Left lobe of liver (tissue), 2 donors: ENCODE measurements at regions not wholly inside any gene's neighbourhood (a gene's known extent, or its start where the extent isn't known, plus 50 kb on each side); places are given as distances from the start of the nearest gene placed in this dataset.

Experiments used
- ATAC-seq: fragments of 200-7000 bp; cut with Tn5 transposase; one replicate; pipeline ENCODE4 v1.9.1; 2020; ENCODE audit warnings: mild to moderate bottlenecking, moderate library complexity
- DNase-seq: peaks from one replicate; pipeline ENCODE4 v3.0.0-alpha.2; 2020; ENCODE audit warnings: low spot score
- donor health status: DM: no; HTN: no; CAD: no; lungs with moderate emphysema.
- donor health status: DM: no; HTN: yes; CAD: no.

DNA sequence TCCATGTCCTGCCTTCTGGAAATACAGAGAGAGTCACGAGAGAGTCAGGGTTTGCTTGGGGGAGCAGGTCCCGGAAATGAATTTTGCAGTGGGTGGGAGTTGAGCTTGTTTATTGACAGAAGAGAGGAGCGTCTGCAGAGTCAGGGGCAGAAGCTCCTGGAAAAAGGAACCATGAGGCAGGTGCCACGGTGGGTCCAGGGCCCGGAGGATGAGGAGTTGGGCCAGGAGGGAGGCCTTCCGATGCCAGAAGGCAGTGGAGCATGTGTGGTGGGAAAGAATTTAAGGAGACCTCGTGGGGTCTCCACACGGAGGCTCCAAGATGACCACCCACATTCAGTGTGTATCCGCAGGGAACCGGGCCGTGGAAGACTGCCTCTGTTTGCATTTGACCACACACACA, 461.2 kb downstream of the BRD1 start:
- ATAC-seq (no peak), DNase-seq (peak; percentile 21)

DNA sequence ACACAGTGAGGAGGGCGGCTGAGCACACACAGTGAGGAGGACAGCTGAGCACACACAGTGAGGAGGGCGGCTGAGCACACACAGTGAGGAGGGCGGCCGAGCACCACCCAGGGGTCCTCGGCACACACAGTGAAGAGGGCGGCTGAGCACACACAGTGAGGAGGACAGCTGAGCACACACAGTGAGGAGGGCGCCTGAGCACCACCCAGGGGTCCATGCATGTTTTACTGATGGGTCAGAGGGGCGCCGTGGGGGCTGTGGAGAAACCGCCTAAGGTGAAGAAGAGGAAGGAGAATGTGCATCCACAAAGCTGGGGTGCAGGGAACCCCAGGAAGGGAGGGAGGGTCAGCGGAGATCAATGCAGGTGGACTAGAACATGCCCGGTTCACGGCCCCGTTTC, 461.8 kb downstream of the BRD1 start:
- peak; percentile 33 for DNase-seq

DNA sequence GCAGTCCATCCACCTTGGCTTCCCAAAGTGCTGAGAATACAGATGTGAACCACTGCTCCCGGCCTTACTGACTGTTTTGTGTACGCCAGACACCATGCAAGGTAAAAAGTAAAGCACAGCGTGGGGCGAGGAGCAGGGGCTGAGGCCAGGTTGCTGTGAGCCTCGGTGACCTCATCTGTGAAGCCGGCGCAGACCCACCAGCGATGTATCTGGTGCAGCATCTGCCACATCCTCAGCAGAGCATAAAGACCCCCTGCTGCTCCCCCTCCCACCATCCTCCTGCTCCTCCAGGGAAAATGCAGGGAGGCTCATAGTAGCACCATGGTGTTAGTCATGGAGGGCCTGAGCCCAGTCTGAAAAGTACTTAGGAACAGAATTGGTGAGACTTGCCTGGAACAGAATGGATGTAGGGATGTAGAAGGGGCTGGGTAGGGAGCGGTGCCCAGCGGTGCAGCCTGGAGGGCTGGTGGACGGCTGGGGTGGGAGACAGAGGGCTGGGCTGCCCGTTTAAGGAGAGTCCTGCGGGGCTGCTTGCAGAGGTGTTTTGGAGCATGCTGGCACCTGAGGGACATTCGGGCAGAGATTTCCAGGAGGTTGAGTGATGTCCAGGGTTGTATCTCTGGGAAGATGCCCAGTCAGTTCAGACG, 462.4 kb downstream of the BRD1 start:
- DNase-seq = peak; percentile 19

More for the DNA sequence above, 461.8 kb downstream of the BRD1 start:
- no peak for ATAC-seq

DNA sequence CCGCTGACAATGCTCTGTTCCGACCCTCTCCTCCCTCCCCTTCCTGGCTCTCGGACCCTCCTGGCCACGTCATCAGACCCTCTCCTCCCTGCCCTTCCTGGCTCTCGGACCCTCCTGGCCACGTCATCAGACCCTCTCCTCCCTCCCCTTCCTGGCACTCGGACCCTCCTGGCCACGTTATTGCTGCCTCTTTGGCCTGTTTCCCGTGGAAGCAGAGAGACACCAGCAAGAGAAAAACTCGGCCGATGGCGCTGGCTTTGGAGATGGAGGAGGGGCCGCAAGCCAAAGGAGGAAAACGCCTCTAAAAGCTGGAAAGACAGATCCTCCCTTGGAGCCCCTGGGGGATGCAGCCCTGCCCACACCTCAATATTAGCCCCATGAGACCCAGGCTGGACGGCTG, 463.3 kb downstream of the BRD1 start:
- peak; percentile 32 for DNase-seq
- no peak for ATAC-seq

More for the DNA sequence above, 462.4 kb downstream of the BRD1 start:
- no peak for ATAC-seq

DNA sequence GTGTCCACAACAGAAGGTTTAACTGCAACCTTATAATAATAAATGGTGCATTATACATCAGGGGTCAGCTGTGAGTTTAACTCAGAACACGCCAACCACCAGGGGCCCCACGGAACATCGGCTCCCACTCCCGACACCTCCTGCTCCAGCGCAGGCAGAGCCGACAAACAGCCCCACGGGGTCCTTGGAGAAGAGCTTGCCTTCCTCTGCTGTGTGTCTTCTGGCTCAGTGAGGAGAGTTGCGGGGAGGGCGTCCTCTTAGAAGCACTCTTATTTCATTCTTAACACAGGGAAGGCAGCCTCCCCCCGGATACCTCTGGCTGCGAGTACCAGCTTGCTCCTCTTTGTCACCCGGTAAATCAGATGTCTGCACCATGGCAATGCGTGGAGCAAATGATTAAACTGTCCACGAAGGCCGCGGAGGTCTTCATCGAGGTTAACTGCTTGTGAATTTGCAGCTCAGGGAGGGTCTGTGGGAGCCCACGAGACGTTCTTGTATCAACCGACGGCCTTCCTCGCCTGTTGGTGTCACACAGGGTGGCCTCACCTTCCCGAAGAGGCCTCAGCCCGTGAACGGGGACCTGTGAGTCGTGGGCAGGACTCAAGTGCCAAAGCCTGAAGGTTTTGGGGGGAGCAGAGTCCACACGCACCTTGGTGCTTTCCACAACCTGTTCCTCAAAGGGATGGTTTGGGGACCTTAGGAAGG, 464.0 kb downstream of the BRD1 start:
- ATAC-seq (no peak), DNase-seq (peak; percentile 40)

DNA sequence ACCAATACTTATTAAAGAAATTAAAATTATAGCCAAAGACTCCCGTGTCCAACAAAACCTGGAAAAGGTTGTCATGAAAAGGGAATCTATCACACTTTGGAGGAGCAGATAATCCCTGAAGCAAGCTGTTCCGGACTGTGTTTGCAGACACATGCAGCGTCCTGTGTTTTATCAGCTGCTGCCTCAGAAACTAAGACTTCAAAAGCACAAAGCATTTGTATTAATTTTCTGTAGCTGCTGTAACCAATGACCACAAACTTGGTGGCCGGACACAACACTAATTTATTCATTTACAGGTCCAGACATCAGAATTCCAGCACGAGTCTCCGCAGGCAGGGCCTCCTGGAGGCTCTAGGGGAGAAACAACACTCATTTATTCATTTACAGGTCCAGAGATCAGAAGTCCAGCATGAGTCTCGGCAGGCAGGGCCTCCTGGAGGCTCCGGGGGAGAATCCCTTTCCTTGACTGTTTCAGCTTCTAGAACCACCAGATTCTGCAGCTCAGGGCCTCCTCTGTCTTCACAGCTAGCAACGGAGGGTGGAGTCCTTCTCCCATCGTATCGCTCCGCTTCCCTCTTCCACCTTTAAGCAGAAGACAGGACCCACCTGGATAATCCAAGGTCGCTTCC, 465.3 kb downstream of the BRD1 start:
- DNase-seq (peak; percentile 7), ATAC-seq (no peak)

DNA sequence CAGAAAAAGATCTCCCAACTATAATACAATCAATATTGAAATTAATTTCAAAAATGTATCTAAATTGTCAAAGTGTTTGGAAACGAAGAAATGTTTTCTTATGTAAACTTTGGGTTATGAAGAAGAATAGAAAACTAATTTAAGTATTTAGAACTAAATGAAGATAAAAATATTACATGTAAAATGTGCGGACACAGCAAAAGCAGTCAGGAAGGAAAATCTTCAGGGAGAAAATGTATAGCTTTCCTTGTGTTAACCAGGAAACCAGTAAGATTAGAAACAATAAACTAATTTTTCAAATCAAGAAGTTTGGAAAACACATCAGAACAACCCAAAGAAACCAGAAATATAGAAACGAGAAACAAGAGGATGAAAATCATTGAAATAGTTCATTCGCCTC, 466.5 kb downstream of the BRD1 start:
- DNase-seq (no peak), ATAC-seq (no peak)

DNA sequence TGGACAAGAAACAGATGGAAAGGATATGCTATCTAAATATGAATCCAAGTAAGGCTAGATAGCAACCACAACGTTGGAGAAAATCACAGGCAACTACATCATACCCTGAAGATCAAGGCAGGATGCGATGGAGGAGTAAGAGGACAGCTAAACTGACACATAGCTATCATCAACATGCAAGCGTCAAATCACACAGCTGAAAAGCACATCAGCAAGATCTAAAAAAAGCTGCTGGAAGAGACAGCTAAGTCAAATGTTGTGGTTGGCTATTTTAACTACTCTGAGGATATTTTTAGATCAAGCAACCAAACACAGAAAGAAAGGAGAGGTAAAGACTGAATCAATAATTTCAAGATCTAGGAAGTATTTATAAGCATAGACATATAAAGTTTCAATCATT, 466.9 kb downstream of the BRD1 start:
- ATAC-seq = no peak

DNA sequence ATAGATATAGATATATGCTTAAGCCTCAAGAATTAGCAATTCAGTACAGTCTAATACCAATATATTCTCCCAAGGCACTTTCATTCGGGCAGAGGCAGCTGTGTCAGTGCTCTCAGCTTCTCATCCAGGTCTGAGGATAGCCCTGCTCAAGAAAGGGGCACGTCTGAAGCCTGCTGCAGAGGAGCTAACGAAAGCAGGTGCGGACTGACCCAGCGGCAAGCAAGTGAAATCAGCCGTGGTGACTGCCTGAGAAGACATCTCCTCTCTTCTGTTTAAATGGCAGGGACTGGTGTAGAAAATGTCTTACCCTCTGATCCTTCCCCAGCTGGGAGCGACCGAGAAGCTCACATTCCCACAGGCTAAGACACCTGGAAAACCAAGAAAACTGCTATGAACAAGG, 468.6 kb downstream of the BRD1 start:
- peak; percentile 10 for DNase-seq
- ATAC-seq = no peak

More for the DNA sequence above, 466.9 kb downstream of the BRD1 start:
- DNase-seq = no peak

DNA sequence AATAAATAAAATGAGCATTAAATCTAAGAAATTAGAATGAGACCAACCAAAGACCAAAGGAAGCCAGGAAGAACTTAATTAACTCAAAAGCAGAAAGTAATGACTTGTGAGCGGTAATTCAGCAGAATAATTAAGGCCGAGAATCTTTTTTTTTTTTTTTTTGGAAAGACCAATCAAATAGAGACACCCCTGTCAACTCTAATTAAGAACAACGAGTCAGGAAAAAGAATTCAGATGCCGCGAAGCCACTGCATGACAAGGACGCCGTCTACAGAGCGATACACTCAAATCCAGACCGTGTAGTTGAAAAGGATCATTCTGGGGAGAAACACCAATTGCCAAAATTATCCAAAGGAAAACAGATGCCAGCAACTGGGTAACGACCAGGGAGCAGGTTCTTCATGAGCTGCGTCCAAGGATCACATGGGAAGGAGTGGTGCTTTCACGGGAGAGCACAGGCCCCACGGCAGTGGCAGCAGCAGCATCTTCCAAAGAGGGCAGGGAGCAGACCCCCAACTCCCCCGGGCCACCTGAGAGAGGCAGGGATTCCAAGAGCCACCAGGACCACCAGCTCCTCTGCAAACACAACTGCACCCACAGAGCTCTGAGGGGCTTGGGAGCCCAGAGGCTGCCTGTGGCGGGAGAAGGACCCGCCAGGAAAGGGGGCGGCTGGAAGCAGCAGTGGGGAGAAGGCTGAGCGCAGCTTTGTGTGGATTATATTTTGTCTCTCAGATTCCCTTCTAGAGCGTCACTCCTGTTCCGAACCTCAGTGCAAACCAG, 469.8 kb downstream of the BRD1 start:
- no peak for ATAC-seq
- DNase-seq = peak; percentile 21

DNA sequence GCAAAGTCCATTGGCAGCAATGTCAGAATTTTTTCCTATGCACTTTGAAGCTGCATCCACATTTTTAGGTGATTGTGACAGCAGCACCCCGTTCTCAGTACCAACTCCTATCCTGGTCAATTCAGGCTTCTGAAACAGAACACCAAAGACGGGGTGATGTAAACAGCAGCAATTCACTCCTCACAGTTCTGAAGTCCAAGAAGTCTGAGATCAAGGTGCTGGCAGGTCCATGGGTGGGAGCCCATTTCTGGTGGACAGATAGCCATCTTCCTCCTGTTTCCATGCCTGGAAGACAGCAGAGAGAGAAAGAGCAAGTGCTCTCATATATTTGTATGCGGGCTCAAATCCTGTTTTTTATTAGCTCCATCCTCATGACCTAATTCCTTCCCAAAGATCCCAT, 471.2 kb downstream of the BRD1 start:
- peak; percentile 2 for DNase-seq
- ATAC-seq = no peak

DNA sequence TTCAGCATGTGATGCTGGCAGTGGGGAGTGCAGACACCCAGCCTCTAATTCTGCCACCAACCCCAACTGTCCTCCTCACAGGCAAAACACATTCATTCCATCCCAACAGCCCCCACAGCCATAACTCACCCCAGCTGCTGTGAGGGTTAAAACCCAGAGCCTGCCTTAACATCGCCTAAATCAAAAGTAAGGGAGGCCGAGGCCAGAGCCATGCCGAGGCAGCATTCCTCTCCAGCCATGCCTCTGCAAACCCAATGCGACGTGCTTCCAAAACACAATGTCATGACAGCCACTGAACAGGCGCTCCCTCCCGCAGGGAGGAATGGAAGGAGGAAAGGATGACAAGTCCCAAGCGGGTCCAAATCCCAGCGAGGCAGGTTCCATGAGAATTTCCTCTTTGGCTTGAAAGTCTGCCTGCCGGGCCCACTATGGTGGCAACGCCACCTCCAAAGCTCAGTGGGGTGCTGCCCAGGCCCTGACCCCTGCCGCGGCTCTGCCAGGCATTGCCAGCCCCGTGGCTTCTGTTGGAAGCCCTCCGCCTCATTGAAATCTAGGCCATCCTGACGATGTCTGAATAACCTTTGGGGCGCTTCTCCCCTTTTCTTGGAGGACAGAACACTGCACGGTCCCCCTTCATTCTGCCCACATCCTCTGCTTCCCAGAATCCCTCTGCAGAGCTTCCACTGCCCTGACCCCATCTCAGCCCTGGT, 472.3 kb downstream of the BRD1 start:
- peak; percentile 29 for DNase-seq
- no peak for ATAC-seq

DNA sequence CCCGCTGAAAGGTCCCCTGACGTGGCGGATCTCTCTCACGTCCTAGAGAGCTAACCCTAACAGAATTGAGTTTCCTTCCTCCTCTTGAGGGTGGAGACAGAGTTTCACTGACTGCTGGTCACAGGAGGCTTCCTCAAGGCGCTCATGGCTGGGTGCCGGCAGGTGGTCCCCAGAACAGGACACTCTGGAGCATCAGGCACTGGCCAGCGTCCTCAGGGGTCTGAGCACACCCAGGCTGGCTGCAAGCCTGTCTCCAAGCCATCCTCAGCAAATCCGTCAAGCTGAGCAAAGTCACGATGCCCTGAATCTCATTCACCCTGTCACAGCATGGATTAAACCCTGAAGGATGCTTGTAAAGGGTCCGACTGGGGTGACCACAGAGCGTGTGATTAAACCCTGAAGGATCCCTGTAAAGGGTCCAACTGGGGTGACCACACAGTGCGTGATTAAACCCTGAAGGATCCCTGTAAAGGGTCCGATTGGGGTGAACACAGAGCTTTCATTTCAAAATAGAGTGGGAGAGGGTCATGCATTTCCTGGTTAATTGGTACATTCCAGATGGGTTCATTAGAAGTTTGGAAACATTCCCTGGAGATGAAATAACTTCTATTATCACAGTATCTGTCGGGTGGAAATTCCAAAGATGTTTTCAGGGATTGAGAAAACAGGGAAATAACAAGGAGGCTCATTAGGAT, 473.0 kb downstream of the BRD1 start:
- DNase-seq = peak; percentile 26
- ATAC-seq = no peak

DNA sequence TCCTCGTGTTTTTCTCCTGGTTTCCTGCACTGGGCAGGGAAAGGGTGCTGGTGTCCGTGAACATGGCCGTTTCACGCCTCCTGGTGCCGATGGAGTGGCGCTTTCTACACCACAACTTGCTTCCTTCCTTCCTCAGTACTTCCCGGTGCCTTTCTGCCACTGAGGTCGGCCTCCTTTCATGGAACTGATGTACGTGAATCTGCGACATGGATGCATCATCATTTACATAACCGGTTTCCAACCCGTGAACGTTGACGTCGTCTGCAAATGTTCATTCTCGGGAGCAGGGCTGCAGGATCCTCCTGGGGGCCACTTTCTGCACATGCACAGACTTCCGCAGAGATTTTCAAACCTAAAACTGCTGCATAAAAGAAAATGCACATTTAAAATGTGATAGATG, 474.4 kb downstream of the BRD1 start:
- ATAC-seq = no peak
- DNase-seq = peak; percentile 16

DNA sequence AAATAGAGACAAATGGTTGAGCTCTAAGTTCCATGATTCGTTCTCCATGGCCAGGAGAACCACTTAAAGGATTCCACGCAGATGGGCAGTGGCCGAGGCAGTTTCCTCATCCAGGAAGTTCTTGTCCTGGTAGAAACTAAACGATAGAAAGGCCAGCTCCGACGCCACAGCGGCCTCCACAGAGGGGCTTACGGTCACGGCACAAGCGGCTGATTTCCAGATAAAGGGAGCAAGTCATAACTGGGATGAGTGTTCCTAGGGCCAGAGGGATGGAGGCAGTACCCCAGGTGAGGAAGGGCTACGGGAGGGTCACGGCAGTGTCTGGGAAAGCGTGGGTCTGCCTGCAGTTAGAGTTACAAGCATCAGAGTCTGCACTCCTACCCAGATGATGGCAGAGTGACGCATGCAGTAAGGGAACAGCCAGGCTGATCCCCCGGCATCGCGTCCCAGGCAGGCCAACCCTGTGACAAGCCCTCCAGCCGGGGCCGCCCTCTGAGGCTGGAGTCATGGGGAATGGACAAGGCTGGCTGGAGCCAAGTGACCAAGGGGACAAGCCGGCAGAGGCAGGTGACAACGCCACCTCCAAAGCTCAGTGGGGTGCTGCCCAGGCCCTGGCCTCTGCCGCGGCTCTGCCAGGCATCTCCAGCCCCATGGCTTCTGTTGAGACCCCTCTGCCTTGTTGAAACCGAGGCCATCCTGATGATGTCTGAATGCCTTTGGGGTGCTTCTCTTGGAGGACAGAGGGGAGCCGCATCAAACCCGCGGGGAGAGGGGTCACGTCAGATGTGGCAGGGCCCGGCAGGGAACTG, 475.1 kb downstream of the BRD1 start:
- ATAC-seq = no peak
- peak; percentile 35 for DNase-seq

DNA sequence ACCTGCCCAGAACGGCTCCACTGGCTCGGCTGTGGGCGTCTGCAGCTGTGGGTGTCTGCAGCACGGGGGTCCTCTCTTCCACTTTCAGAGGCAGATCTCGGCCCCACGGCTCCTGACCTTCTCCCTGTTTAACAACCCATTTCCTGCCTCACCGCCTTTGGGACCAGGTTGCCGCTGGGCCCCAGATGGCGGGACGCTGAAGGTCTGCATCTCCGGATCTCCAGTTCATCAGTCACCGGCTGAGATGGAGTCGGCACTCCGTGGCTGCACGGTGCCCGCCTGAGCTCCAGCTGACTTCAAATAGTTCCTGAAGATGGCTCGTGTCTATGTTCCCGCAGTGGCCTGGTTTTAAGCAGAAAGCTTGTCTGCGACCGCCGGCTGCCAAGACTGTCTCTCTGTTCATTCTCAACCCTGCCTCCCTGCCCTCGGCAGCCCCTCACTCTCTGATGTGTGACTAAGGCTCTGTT, 475.9 kb downstream of the BRD1 start:
- ATAC-seq (no peak), DNase-seq (peak; percentile 33)

DNA sequence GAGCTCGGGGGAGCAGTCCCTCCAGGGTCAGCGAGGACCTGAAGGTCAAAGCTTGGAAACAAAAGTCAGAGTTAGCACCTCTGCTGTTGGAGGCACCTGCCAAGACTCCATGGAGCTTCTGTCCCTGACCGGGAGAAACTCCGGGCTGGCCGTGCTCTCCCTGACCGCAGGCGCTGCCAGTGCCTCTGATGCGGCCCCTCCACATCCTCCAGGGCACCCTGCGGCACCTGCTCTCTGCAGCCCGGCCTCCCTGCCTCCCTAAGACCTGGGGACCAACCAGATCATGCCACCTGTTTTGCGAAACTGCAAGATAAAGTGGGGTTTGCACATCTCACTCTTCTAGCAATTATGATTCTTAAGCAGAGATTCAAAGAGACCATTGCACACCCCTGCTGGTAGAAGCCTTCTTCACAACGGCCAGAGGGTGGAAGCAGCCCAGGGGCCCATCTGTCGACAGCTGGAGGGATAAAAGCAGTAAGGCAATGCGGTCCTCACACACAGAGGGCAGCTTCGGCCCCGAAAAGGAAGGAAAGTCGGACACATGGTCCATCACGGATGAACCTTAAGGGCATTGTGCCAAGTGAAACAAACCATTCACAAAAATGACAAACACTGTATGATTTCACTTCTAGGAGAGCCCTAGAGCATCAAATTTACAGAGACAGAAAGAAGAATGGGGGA, 477.1 kb downstream of the BRD1 start:
- DNase-seq (no peak), ATAC-seq (no peak)

DNA sequence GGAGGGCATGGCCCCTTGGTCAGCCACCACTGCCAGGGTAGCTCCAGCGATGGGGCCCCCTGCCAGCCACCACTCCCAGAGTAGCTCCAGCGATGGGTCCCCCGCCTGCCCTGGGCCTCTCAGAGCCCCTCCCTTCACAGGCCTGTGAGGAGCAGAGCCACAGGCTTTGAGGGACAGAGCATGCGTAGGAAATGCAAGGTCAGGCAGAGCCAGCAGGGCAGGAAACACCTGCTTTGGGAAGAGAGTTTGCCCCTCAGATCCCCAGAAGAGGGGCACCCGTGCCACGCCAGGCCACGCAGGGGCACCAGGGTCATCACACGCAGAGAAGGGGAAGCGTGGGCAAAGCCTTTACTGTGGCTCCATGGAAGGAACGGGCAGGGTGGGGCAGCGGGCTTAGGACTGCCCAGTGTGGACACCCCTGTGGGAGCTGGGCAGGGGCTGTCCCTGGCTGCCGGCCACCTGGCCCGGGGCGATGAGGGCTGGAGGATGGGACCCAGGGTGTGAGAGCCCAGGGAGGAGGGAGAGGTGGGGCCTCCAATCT, 477.8 kb downstream of the BRD1 start:
- DNase-seq = no peak
- ATAC-seq = no peak
